Dendritic cell treated with granulocyte-macrophage colony-stimulating factor and Interleukin-4, amounts not matched to agents 40 ng/mL and 50 ng/mL, for 4 days (primary cell): ENCODE measurements at regions not wholly inside any gene's neighbourhood (a gene's known extent, or its start where the extent isn't known, plus 50 kb on each side); places are given as distances from the start of the nearest gene placed in this dataset.

Experiments
- H3K27ac Mint-ChIP-seq: one replicate; pipeline ENCODE4 v1.8.0; 2022; ENCODE audit warnings: mild to moderate bottlenecking, mixed read lengths
- H3K27me3 Mint-ChIP-seq: one replicate; pipeline ENCODE4 v1.8.0; 2022; ENCODE audit warnings: mild to moderate bottlenecking, mixed read lengths
- H3K36me3 Mint-ChIP-seq: one replicate; pipeline ENCODE4 v1.8.0; 2022; ENCODE audit warnings: low read depth, mixed read lengths
- H3K4me1 Mint-ChIP-seq: one replicate; pipeline ENCODE4 v1.8.0; 2022; ENCODE audit warnings: low read depth, mixed read lengths
- H3K4me3 Mint-ChIP-seq: one replicate; pipeline ENCODE4 v1.8.0; 2022; ENCODE audit warnings: mild to moderate bottlenecking, moderate library complexity, mixed read lengths
- H3K9me3 Mint-ChIP-seq: one replicate; pipeline ENCODE4 v1.8.0; 2022; ENCODE audit warnings: mixed read lengths
- intact Hi-C: fragments of 100-400 bp; cut with micrococcal nuclease; formaldehyde crosslinking; loops from one replicate; pipeline ENCODE4 v1.15.0; 2022

- Mint-ChIP-seq H3K27me3 (no peaks in the 10 kb centered on the region), H3K36me3 (no peaks in the 10 kb centered on the region), H3K4me3 (no peak overlapping the region), H3K27ac (no peak overlapping the region), H3K4me1 (no peaks in the 10 kb centered on the region), H3K9me3 (no peaks in the 10 kb centered on the region)
- intact Hi-C loops, result no loop called here
Observed at GRCh38 chr14:63781686-63782085, 53.8 kb upstream of the SGPP1 start.

- H3K27ac Mint-ChIP-seq, result no peak overlapping the region
- intact Hi-C loops, result no loop called here
- no peaks in the 10 kb centered on the region for H3K4me1 Mint-ChIP-seq
- peaks cover under 1% of the 10 kb centered on the region for H3K27me3 Mint-ChIP-seq
- no peaks in the 10 kb centered on the region for H3K9me3 Mint-ChIP-seq
- no peak overlapping the region for H3K4me3 Mint-ChIP-seq
- no peaks in the 10 kb centered on the region for H3K36me3 Mint-ChIP-seq
Observed at GRCh38 chr14:63782683-63783389, 55.0 kb upstream of the SGPP1 start.

- H3K27ac Mint-ChIP-seq, result no peak overlapping the region
- H3K4me1 Mint-ChIP-seq, result no peaks in the 10 kb centered on the region
- peaks cover 5% of the 10 kb centered on the region for H3K27me3 Mint-ChIP-seq
- intact Hi-C loops, result no loop called here
- no peak overlapping the region for H3K4me3 Mint-ChIP-seq
- no peaks in the 10 kb centered on the region for H3K9me3 Mint-ChIP-seq
- H3K36me3 Mint-ChIP-seq, result no peaks in the 10 kb centered on the region
Observed at GRCh38 chr14:63788011-63788933, 60.4 kb upstream of the SGPP1 start.

- Mint-ChIP-seq H3K4me3 (no peak overlapping the region), H3K27me3 (peaks cover 3% of the 10 kb centered on the region), H3K9me3 (no peaks in the 10 kb centered on the region), H3K27ac (no peak overlapping the region), H3K36me3 (no peaks in the 10 kb centered on the region), H3K4me1 (no peaks in the 10 kb centered on the region)
- intact Hi-C loops, result no loop called here
Observed at GRCh38 chr14:63793376-63793775, 59.4 kb upstream of the SYNE2 start.

GRCh38 chr14:63795532-63795931 is 57.3 kb upstream of the SYNE2 start:
- Mint-ChIP-seq H3K27me3 (peaks cover 5% of the 10 kb centered on the region), H3K36me3 (no peaks in the 10 kb centered on the region), H3K4me1 (no peaks in the 10 kb centered on the region), H3K4me3 (no peak overlapping the region), H3K9me3 (no peaks in the 10 kb centered on the region), H3K27ac (no peak overlapping the region)
- intact Hi-C loops, result loop anchor here (5.0 kb wide), 1 partner anchor 507 kb away; no protein-coding TSS in a partner anchor

- no peaks in the 10 kb centered on the region for H3K9me3 Mint-ChIP-seq
- no peak overlapping the region for H3K27ac Mint-ChIP-seq
- no peaks in the 10 kb centered on the region for H3K36me3 Mint-ChIP-seq
- no peaks in the 10 kb centered on the region for H3K4me1 Mint-ChIP-seq
- H3K4me3 Mint-ChIP-seq, result no peak overlapping the region
- peaks cover 4% of the 10 kb centered on the region for H3K27me3 Mint-ChIP-seq
- intact Hi-C loops, result no loop called here
Observed at GRCh38 chr14:63800083-63800482, 52.7 kb upstream of the SYNE2 start.

GRCh38 chr14:63800651-63801375 is 52.0 kb upstream of the SYNE2 start:
- H3K36me3 Mint-ChIP-seq, result no peaks in the 10 kb centered on the region
- peaks cover 4% of the 10 kb centered on the region for H3K27me3 Mint-ChIP-seq
- no peaks in the 10 kb centered on the region for H3K4me1 Mint-ChIP-seq
- no peak overlapping the region for H3K27ac Mint-ChIP-seq
- H3K4me3 Mint-ChIP-seq, result no peak overlapping the region
- H3K9me3 Mint-ChIP-seq, result no peaks in the 10 kb centered on the region
- intact Hi-C loops, result no loop called here
